ENCODE measurements at regions not wholly inside any gene's neighbourhood (a gene's known extent, or its start where the extent isn't known, plus 50 kb on each side); places are given as distances from the start of the nearest gene placed in this dataset.

- H3K27ac ChIP-seq = no peak overlapping the region
- H3K4me1 ChIP-seq = no peaks in the 10 kb centered on the region
- H3K27me3 ChIP-seq = no peaks in the 10 kb centered on the region
- H3K36me3 ChIP-seq = no peaks in the 10 kb centered on the region
- no peak overlapping the region for H3K4me3 ChIP-seq
- H3K9me3 ChIP-seq = no peaks in the 10 kb centered on the region
- DNase-seq = no peak
- TF ChIP-seq CTCF (IDR thresholded peaks at IDR 0.05) (no peak), POLR2A (IDR thresholded peaks at IDR 0.05) (no peak)
Measured at GRCh38 chr18:51480407-51481261, 283.2 kb upstream of the MEX3C start.

GRCh38 chr18:51486735-51487366 is 289.4 kb upstream of the MEX3C start:
- Histone ChIP-seq H3K4me1 (no peaks in the 10 kb centered on the region), H3K27ac (no peak overlapping the region), H3K4me3 (no peak overlapping the region), H3K36me3 (no peaks in the 10 kb centered on the region), H3K9me3 (no peaks in the 10 kb centered on the region), H3K27me3 (no peaks in the 10 kb centered on the region)
- TF ChIP-seq POLR2A (IDR thresholded peaks at IDR 0.05) = no peak
- no peak for DNase-seq

GRCh38 chr18:51490417-51490816 is 292.9 kb upstream of the MEX3C start:
- Histone ChIP-seq H3K36me3 (no peaks in the 10 kb centered on the region), H3K9me3 (no peaks in the 10 kb centered on the region), H3K4me3 (no peak overlapping the region), H3K27me3 (no peaks in the 10 kb centered on the region), H3K27ac (no peak overlapping the region), H3K4me1 (no peaks in the 10 kb centered on the region)
- TF ChIP-seq CTCF (IDR thresholded peaks at IDR 0.05) = no peak
- TF ChIP-seq POLR2A (IDR thresholded peaks at IDR 0.05) = no peak
- no peak for DNase-seq

- Histone ChIP-seq H3K9me3 (no peaks in the 10 kb centered on the region), H3K27ac (no peak overlapping the region)
- TF ChIP-seq CTCF (IDR thresholded peaks at IDR 0.05) = no peak
- TF ChIP-seq POLR2A (IDR thresholded peaks at IDR 0.05) = no peak
Measured at GRCh38 chr18:51490860-51491259, 293.4 kb upstream of the MEX3C start.

GRCh38 chr18:51491678-51492372 is 294.3 kb upstream of the MEX3C start:
- Histone ChIP-seq H3K27me3 (no peaks in the 10 kb centered on the region), H3K36me3 (no peaks in the 10 kb centered on the region), H3K4me3 (no peak overlapping the region), H3K27ac (no peak overlapping the region), H3K4me1 (no peaks in the 10 kb centered on the region), H3K9me3 (no peaks in the 10 kb centered on the region)
- TF ChIP-seq POLR2A (IDR thresholded peaks at IDR 0.05) (no peak), CTCF (IDR thresholded peaks at IDR 0.05) (no peak)
- no peak for DNase-seq

More at GRCh38 chr18:51490860-51491259, 293.4 kb upstream of the MEX3C start:
- Histone ChIP-seq H3K4me1 (no peaks in the 10 kb centered on the region), H3K4me3 (no peak overlapping the region), H3K36me3 (no peaks in the 10 kb centered on the region), H3K27me3 (no peaks in the 10 kb centered on the region)
- DNase-seq = no peak
